ENCODE measurements at regions not wholly inside any gene's neighbourhood (a gene's known extent, or its start where the extent isn't known, plus 50 kb on each side); places are given as distances from the start of the nearest gene placed in this dataset.

DNA sequence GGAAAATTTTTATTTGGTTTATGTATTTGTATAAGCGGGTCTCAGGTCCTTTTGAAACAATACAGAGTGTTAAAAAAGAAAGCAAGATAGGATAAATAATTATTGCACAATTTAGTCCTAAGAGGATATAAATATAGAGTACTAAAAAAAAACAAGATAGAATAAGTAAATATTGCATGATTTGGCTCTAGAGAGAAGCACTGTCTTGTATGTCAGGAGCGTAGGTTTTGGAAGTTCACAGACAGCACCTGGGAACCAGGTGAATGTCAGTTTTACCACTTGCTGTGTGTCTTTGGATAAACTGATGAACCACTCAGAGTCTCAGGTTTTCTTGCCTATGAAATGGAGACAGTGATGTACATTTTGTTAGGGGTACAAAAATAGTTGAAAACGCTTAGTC, 266.2 kb upstream of the ADAMTSL1 start:
- TF ChIP-seq CTCF (IDR thresholded peaks at IDR 0.05; ENCODE audit: extremely low read depth in 1 of 2, insufficient read depth in 1 of 2, low read depth in 1 of 2, low read length in 2 of 2) (no peak), GATA2 (IDR thresholded peaks at IDR 0.05; ENCODE audit: insufficient read depth, insufficient read length, low read depth, low read length) (no peak)
